Neural progenitor cell (in vitro differentiated cells): ENCODE measurements at regions not wholly inside any gene's neighbourhood (a gene's known extent, or its start where the extent isn't known, plus 50 kb on each side); places are given as distances from the start of the nearest gene placed in this dataset.
A peak's percentile ranks its signal among the peaks of the same experiment; 100 is the strongest.

Experiments used
- DNase-seq: peaks from one replicate; pipeline ENCODE4 v3.0.0-alpha.2; 2016; ENCODE audit warnings: low spot score
- H2AFZ ChIP-seq: fragments of 200-600 bp; sonication (generic); replicated peaks from 2 replicates; pipeline ENCODE4 v1.6.1; 2016; ENCODE audit warnings: antibody characterized with exemption
- H3F3A ChIP-seq: fragments of 200-600 bp; sonication (generic); 2 replicates; pipeline ENCODE4 v1.6.1; 2016; ENCODE audit warnings: antibody characterized with exemption, low read depth
- H3K27ac ChIP-seq: fragments of 200-600 bp; sonication (generic); 2 replicates; pipeline ENCODE4 v1.5.1; 2016; ENCODE audit warnings: mild to moderate bottlenecking
- H3K27me3 ChIP-seq: fragments of 200-600 bp; sonication (generic); 2 replicates; pipeline ENCODE4 v1.6.1; 2016; ENCODE audit warnings: mild to moderate bottlenecking, moderate library complexity
- H3K36me3 ChIP-seq: fragments of 200-600 bp; sonication (generic); 2 replicates; pipeline ENCODE4 v1.5.1; 2016
- H3K4me1 ChIP-seq: fragments of 200-600 bp; sonication (generic); 2 replicates; pipeline ENCODE4 v1.6.1; 2016; ENCODE audit warnings: mixed run types
- H3K4me2 ChIP-seq: fragments of 200-600 bp; sonication (generic); 2 replicates; pipeline ENCODE4 v1.6.1; 2016
- H3K4me3 ChIP-seq: fragments of 200-600 bp; sonication (generic); 2 replicates; pipeline ENCODE4 v1.5.1; 2016
- H3K79me2 ChIP-seq: fragments of 200-600 bp; sonication (generic); 2 replicates; pipeline ENCODE4 v1.6.1; 2016; ENCODE audit warnings: low read depth
- H3K9ac ChIP-seq: fragments of 200-600 bp; sonication (generic); 2 replicates; pipeline ENCODE4 v1.6.1; 2016
- H3K9me3 ChIP-seq: fragments of 200-600 bp; sonication (generic); 2 replicates; pipeline ENCODE4 v1.5.1; 2016; ENCODE audit warnings: low read depth
- H4K20me1 ChIP-seq: fragments of 200-600 bp; sonication (generic); 2 replicates; pipeline ENCODE4 v1.6.1; 2016; ENCODE audit warnings: low read depth
- H3K27ac Mint-ChIP-seq: 3 replicates; pipeline ENCODE4 v1.8.0; 2021; ENCODE audit warnings: mixed read lengths
- H3K27me3 Mint-ChIP-seq: 2 replicates; pipeline ENCODE4 v1.8.0; 2022; ENCODE audit warnings: low read depth, mild to moderate bottlenecking, inconsistent platforms, moderate library complexity, mixed read lengths; ENCODE audit not compliant: insufficient read depth
- H3K36me3 Mint-ChIP-seq: 3 replicates; pipeline ENCODE4 v1.8.0; 2021; ENCODE audit warnings: mixed read lengths
- H3K4me1 Mint-ChIP-seq: 3 replicates; pipeline ENCODE4 v1.8.0; 2021; ENCODE audit warnings: mixed read lengths
- H3K4me3 Mint-ChIP-seq: 3 replicates; pipeline ENCODE4 v1.8.0; 2021; ENCODE audit warnings: mild to moderate bottlenecking, moderate library complexity, mixed read lengths
- H3K9me3 Mint-ChIP-seq: 3 replicates; pipeline ENCODE4 v1.8.0; 2020; ENCODE audit warnings: mixed read lengths
- CTCF ChIP-seq: fragments of 200-600 bp; sonication (generic); IDR thresholded peaks from 2 replicates; pipeline ENCODE4 v1.5.1; 2017; ENCODE audit warnings: antibody characterized with exemption, mild to moderate bottlenecking
- EZH2 ChIP-seq: fragments of 200-600 bp; sonication (generic); IDR thresholded peaks from 2 replicates; pipeline ENCODE4 v1.6.1; 2017; ENCODE audit warnings: antibody characterized with exemption, mild to moderate bottlenecking, moderate library complexity
- EZH2phosphoT487 ChIP-seq: fragments of 200-600 bp; sonication (generic); IDR thresholded peaks from 2 replicates; pipeline ENCODE4 v1.6.1; 2017; ENCODE audit warnings: antibody characterized with exemption

GRCh38 chr5:141784529-141784928, 93.7 kb downstream of the PCDH1 start:
- H3K36me3 ChIP-seq = no peaks in the 10 kb centered on the region
- Mint-ChIP-seq H3K27me3 (peaks cover 4% of the 10 kb centered on the region), H3K9me3 (no peaks in the 10 kb centered on the region), H3K4me3 (no peak overlapping the region), H3K27ac (peak overlapping the region; percentile 18), H3K36me3 (no peaks in the 10 kb centered on the region), H3K4me1 (peaks cover 36% of the 10 kb centered on the region)
- peaks cover 27% of the 10 kb centered on the region for H3K4me1 ChIP-seq
- H3K27ac ChIP-seq = no peak overlapping the region
- TF ChIP-seq CTCF (no peak), EZH2phosphoT487 (no peak), EZH2 (no peak)
- H3K27me3 ChIP-seq = no peaks in the 10 kb centered on the region
- no peak overlapping the region for H2AFZ ChIP-seq
- DNase-seq = no peak
- no peak overlapping the region for H3K9ac ChIP-seq
- H3K4me3 ChIP-seq = no peak overlapping the region
- H3K4me2 ChIP-seq = no peak overlapping the region
- H3K9me3 ChIP-seq = no peaks in the 10 kb centered on the region
- no peaks in the 10 kb centered on the region for H3K79me2 ChIP-seq
- H3F3A ChIP-seq = peaks cover 8% of the 10 kb centered on the region
- H4K20me1 ChIP-seq = no peaks in the 10 kb centered on the region

GRCh38 chr5:141783947-141784296, 94.3 kb downstream of the PCDH1 start:
- H3K36me3 Mint-ChIP-seq = no peaks in the 10 kb centered on the region

GRCh38 chr5:141783005-141783946, 94.9 kb downstream of the PCDH1 start:
- Histone ChIP-seq H3K4me3 (no peak overlapping the region), H3K36me3 (no peaks in the 10 kb centered on the region), H2AFZ (no peak overlapping the region), H3K4me1 (peaks cover 24% of the 10 kb centered on the region), H3K27ac (no peak overlapping the region), H3K4me2 (peak overlapping the region; percentile 1), H4K20me1 (no peaks in the 10 kb centered on the region), H3K79me2 (no peaks in the 10 kb centered on the region), H3K9ac (no peak overlapping the region), H3K27me3 (no peaks in the 10 kb centered on the region), H3F3A (peaks cover 8% of the 10 kb centered on the region), H3K9me3 (no peaks in the 10 kb centered on the region)
- peak; percentile 66 for DNase-seq
- H3K9me3 Mint-ChIP-seq = no peaks in the 10 kb centered on the region
- TF ChIP-seq EZH2phosphoT487 = no peak
- TF ChIP-seq CTCF = no peak
- no peak for TF ChIP-seq EZH2
- no peak overlapping the region for H3K4me3 Mint-ChIP-seq
- peaks cover 46% of the 10 kb centered on the region for H3K4me1 Mint-ChIP-seq
- no peaks in the 10 kb centered on the region for H3K36me3 Mint-ChIP-seq
- peaks cover 10% of the 10 kb centered on the region for H3K27me3 Mint-ChIP-seq
- no peak overlapping the region for H3K27ac Mint-ChIP-seq

More at GRCh38 chr5:141783947-141784296, 94.3 kb downstream of the PCDH1 start:
- Mint-ChIP-seq H3K27me3 (peaks cover 8% of the 10 kb centered on the region), H3K4me1 (peaks cover 41% of the 10 kb centered on the region), H3K9me3 (no peaks in the 10 kb centered on the region), H3K27ac (peak overlapping the region; percentile 70), H3K4me3 (no peak overlapping the region)
- peaks cover 8% of the 10 kb centered on the region for H3F3A ChIP-seq
- H3K79me2 ChIP-seq = no peaks in the 10 kb centered on the region
- DNase-seq = no peak
- H3K4me1 ChIP-seq = peaks cover 30% of the 10 kb centered on the region
- H4K20me1 ChIP-seq = no peaks in the 10 kb centered on the region
- no peak overlapping the region for H3K9ac ChIP-seq
- H3K27me3 ChIP-seq = no peaks in the 10 kb centered on the region
- H3K27ac ChIP-seq = no peak overlapping the region
- no peak for TF ChIP-seq EZH2phosphoT487
- no peak for TF ChIP-seq CTCF
- no peak for TF ChIP-seq EZH2
- H3K36me3 ChIP-seq = no peaks in the 10 kb centered on the region
- no peak overlapping the region for H2AFZ ChIP-seq
- H3K9me3 ChIP-seq = no peaks in the 10 kb centered on the region
- peak overlapping the region; percentile 1 for H3K4me2 ChIP-seq
- H3K4me3 ChIP-seq = no peak overlapping the region
